ENCODE measurements at regions not wholly inside any gene's neighbourhood (a gene's known extent, or its start where the extent isn't known, plus 50 kb on each side); places are given as distances from the start of the nearest gene placed in this dataset.

DNA sequence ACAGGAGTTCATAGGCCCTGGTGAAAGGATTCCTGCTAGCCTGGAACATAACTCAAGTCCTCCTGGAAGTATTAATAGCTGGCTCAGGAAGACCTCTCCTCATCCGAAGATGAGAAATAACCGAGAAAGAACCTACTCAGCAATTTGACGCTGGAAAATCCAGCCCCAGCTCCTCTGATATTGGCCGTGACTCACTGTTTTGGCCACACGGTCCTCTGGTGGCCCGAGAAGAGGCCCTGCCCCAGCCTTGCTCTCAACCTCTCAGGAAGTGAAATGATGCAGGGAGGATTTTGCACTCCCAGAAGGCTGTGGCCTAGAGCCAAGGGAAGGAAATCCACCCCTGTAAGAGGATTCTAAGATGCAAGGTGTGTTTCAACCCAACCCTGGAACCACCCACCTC, 121.6 kb downstream of the MTPAP start:
- no peak for TF ChIP-seq POLR2A (IDR thresholded peaks at IDR 0.05; ENCODE audit: low read depth, low read length)
- no peak for TF ChIP-seq TAF1 (IDR thresholded peaks at IDR 0.05; ENCODE audit: low read depth, low read length)
- TF ChIP-seq POLR2AphosphoS5 (IDR thresholded peaks at IDR 0.05; ENCODE audit: low read depth, low read length): no peak
- TF ChIP-seq SPI1 (IDR thresholded peaks at IDR 0.05; ENCODE audit: low read depth, low read length): no peak

Measured in GM12891 (cell line).